Fibroblast of skin of right quadriceps (primary cell): ENCODE measurements at regions not wholly inside any gene's neighbourhood (a gene's known extent, or its start where the extent isn't known, plus 50 kb on each side); places are given as distances from the start of the nearest gene placed in this dataset.
"Not testable (repeated sequence)": the region's sequence is repeated elsewhere in the genome, so short reads cannot be mapped to it uniquely, and the experiment has no call there.

Experiments
- DNase-seq: peaks from one replicate; pipeline ENCODE4 v3.0.0-alpha.2; 2013

- DNase-seq, result peak; percentile 21
These were observed 678.0 kb downstream of the ZEB2 start for GRCh38 chr2:143841935-143842334.

GRCh38 chr2:143840601-143841000, 679.3 kb downstream of the ZEB2 start:
- no peak for DNase-seq

- no peak for DNase-seq
These were observed 679.7 kb downstream of the ZEB2 start for GRCh38 chr2:143840194-143840593.

GRCh38 chr2:143839456-143839855, 680.5 kb downstream of the ZEB2 start:
- no peak for DNase-seq

- DNase-seq, result not testable (repeated sequence)
These were observed 682.9 kb downstream of the ZEB2 start for GRCh38 chr2:143837055-143837454.

- no peak for DNase-seq
These were observed 684.4 kb downstream of the ZEB2 start for GRCh38 chr2:143835481-143835880.

GRCh38 chr2:143833015-143833660, 686.8 kb downstream of the ZEB2 start:
- DNase-seq, result no peak

- no peak for DNase-seq
These were observed 689.4 kb downstream of the ZEB2 start for GRCh38 chr2:143830476-143830875.

GRCh38 chr2:143828763-143829537, 691.0 kb downstream of the ZEB2 start:
- DNase-seq, result no peak

- no peak for DNase-seq
These were observed 695.1 kb downstream of the ZEB2 start for GRCh38 chr2:143824791-143825190.

GRCh38 chr2:143823876-143824275, 694.7 kb downstream of the ARHGAP15 start:
- no peak for DNase-seq

GRCh38 chr2:143823296-143823695, 694.1 kb downstream of the ARHGAP15 start:
- no peak for DNase-seq

- DNase-seq, result no peak
These were observed 693.5 kb downstream of the ARHGAP15 start for GRCh38 chr2:143822736-143823135.

- DNase-seq, result no peak
These were observed 690.5 kb downstream of the ARHGAP15 start for GRCh38 chr2:143819764-143820163.

- DNase-seq, result peak; percentile 29
These were observed 690.0 kb downstream of the ARHGAP15 start for GRCh38 chr2:143819190-143819735.
